Right kidney (tissue), 1 donor: ENCODE measurements at regions not wholly inside any gene's neighbourhood (a gene's known extent, or its start where the extent isn't known, plus 50 kb on each side); places are given as distances from the start of the nearest gene placed in this dataset.
"Not testable (repeated sequence)": the region's sequence is repeated elsewhere in the genome, so short reads cannot be mapped to it uniquely, and the experiment has no call there.

Source experiments
- DNase-seq: peaks from one replicate; pipeline ENCODE4 v3.0.0-alpha.2; 2016

GRCh38 chr13:90498096-90498495 lies 849.4 kb upstream of the MIR17HG start:
- no peak for DNase-seq

- DNase-seq = no peak
Measured at GRCh38 chr13:90498816-90499215, 848.7 kb upstream of the MIR17HG start.

GRCh38 chr13:90500569-90500968 lies 846.9 kb upstream of the MIR17HG start:
- DNase-seq = no peak

- DNase-seq = no peak
Measured at GRCh38 chr13:90502153-90502552, 845.3 kb upstream of the MIR17HG start.

- no peak for DNase-seq
Measured at GRCh38 chr13:90502762-90503161, 844.7 kb upstream of the MIR17HG start.

GRCh38 chr13:90510319-90510718 lies 837.2 kb upstream of the MIR17HG start:
- no peak for DNase-seq

- DNase-seq = no peak
Measured at GRCh38 chr13:90511903-90512302, 835.6 kb upstream of the MIR17HG start.

- not testable (repeated sequence) for DNase-seq
Measured at GRCh38 chr13:90514712-90515111, 832.8 kb upstream of the MIR17HG start.

- no peak for DNase-seq
Measured at GRCh38 chr13:90518417-90518816, 829.1 kb upstream of the MIR17HG start.

GRCh38 chr13:90519157-90519556 lies 828.3 kb upstream of the MIR17HG start:
- DNase-seq = no peak

GRCh38 chr13:90526711-90527110 lies 820.8 kb upstream of the MIR17HG start:
- no peak for DNase-seq

- DNase-seq = no peak
Measured at GRCh38 chr13:90531744-90532143, 815.7 kb upstream of the MIR17HG start.

GRCh38 chr13:90532861-90533492 lies 814.5 kb upstream of the MIR17HG start:
- DNase-seq = no peak

- DNase-seq = no peak
Measured at GRCh38 chr13:90533866-90534265, 813.6 kb upstream of the MIR17HG start.

- DNase-seq = no peak
Measured at GRCh38 chr13:90534617-90535370, 812.7 kb upstream of the MIR17HG start.

- no peak for DNase-seq
Measured at GRCh38 chr13:90535421-90535820, 812.1 kb upstream of the MIR17HG start.

- DNase-seq = no peak
Measured at GRCh38 chr13:90538063-90538462, 809.4 kb upstream of the MIR17HG start.

GRCh38 chr13:90541346-90541745 lies 806.1 kb upstream of the MIR17HG start:
- DNase-seq = no peak

- no peak for DNase-seq
Measured at GRCh38 chr13:90542959-90543505, 804.5 kb upstream of the MIR17HG start.

GRCh38 chr13:90545070-90545840 lies 802.2 kb upstream of the MIR17HG start:
- DNase-seq = no peak

GRCh38 chr13:90547272-90547790 lies 800.2 kb upstream of the MIR17HG start:
- DNase-seq = no peak

GRCh38 chr13:90551253-90551652 lies 796.2 kb upstream of the MIR17HG start:
- no peak for DNase-seq

GRCh38 chr13:90552702-90553101 lies 794.8 kb upstream of the MIR17HG start:
- DNase-seq = no peak
